ENCODE measurements at regions not wholly inside any gene's neighbourhood (a gene's known extent, or its start where the extent isn't known, plus 50 kb on each side); places are given as distances from the start of the nearest gene placed in this dataset.

GRCh38 chr18:40032076-40032475 lies 1923.0 kb upstream of the PIK3C3 start (continued):
- TF ChIP-seq DPF2 (IDR thresholded peaks at IDR 0.05) (no peak), POLR2A (IDR thresholded peaks at IDR 0.05; ENCODE audit: low read depth, low read length) (no peak), ZBED1 (IDR thresholded peaks at IDR 0.05; ENCODE audit: borderline replicate concordance) (no peak), ZNF207 (IDR thresholded peaks at IDR 0.05; ENCODE audit: borderline replicate concordance) (no peak), IRF3 (IDR thresholded peaks at IDR 0.05) (no peak), BCL11A (IDR thresholded peaks at IDR 0.05; ENCODE audit: low read depth, low read length) (no peak), RBBP5 (conservative IDR thresholded peaks at IDR 0.05) (no peak), TARDBP (IDR thresholded peaks at IDR 0.05; ENCODE audit: borderline replicate concordance) (no peak)
- TF ChIP-seq, protein P1, sequence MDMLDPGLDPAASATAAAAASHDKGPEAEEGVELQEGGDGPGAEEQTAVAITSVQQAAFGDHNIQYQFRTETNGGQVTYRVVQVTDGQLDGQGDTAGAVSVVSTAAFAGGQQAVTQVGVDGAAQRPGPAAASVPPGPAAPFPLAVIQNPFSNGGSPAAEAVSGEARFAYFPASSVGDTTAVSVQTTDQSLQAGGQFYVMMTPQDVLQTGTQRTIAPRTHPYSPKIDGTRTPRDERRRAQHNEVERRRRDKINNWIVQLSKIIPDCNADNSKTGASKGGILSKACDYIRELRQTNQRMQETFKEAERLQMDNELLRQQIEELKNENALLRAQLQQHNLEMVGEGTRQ (IDR thresholded peaks at IDR 0.05; ENCODE audit: borderline replicate concordance, low read depth, low read length) = no peak

GRCh38 chr18:40031435-40031834 lies 1923.6 kb upstream of the PIK3C3 start:
- no peak overlapping the region for H3K27ac ChIP-seq (ENCODE audit: control insufficient read depth, insufficient read depth)
- in situ Hi-C loops (cut with MboI) = loop anchor here (25.0 kb wide), 1 partner anchor 106 kb away; no protein-coding TSS in a partner anchor
- ATAC-seq = no peak
- H3K27me3 ChIP-seq (replicated peaks in 1 of 2; ENCODE audit: control insufficient read depth in 2 of 2, insufficient read depth in 2 of 2, low read length in 1 of 2) = no peaks in the 10 kb centered on the region
- WGBS (ENCODE audit: insufficient coverage, insufficient replicate concordance, low lambda C conversion rate, missing lambda C conversion rate) = 0% methylated on average over 1 of the region's 1 CpG
- no peaks in the 10 kb centered on the region for H3K4me1 ChIP-seq (ENCODE audit: control insufficient read depth, insufficient read depth, low read length)
- ChIA-PET SMC1A (ENCODE audit: uncharacterized antibody, unreplicated experiment) (no interaction called here), POLR2A (interaction anchor here (0.7 kb wide), 1 partner anchor 16 kb away, joined by 3 read pairs; no protein-coding TSS in a partner anchor), CTCF (interaction anchor here (1.7 kb wide), 1 partner anchor 10 kb away, joined by 5 read pairs; no protein-coding TSS in a partner anchor), RAD21 (ENCODE audit: unreplicated experiment) (no interaction called here)
- H3K4me3 ChIP-seq = no peak overlapping the region
- no peak overlapping the region for H3K9ac ChIP-seq (ENCODE audit: control insufficient read depth, insufficient read depth, low read length)
- TF ChIP-seq IRF4 (IDR thresholded peaks at IDR 0.05; ENCODE audit: low read depth, low read length) = no peak
- TF ChIP-seq, protein P2, sequence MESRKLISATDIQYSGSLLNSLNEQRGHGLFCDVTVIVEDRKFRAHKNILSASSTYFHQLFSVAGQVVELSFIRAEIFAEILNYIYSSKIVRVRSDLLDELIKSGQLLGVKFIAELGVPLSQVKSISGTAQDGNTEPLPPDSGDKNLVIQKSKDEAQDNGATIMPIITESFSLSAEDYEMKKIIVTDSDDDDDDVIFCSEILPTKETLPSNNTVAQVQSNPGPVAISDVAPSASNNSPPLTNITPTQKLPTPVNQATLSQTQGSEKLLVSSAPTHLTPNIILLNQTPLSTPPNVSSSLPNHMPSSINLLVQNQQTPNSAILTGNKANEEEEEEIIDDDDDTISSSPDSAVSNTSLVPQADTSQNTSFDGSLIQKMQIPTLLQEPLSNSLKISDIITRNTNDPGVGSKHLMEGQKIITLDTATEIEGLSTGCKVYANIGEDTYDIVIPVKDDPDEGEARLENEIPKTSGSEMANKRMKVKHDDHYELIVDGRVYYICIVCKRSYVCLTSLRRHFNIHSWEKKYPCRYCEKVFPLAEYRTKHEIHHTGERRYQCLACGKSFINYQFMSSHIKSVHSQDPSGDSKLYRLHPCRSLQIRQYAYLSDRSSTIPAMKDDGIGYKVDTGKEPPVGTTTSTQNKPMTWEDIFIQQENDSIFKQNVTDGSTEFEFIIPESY (IDR thresholded peaks at IDR 0.05) = no peak
- TF ChIP-seq SRF (IDR thresholded peaks at IDR 0.05; ENCODE audit: low read depth in 2 of 2, low read length in 2 of 2) = no peak
- TF ChIP-seq SMAD5 (IDR thresholded peaks at IDR 0.05; ENCODE audit: low read depth) = no peak
- TF ChIP-seq ATF2 (IDR thresholded peaks at IDR 0.05; ENCODE audit: low read length) = no peak
- TF ChIP-seq CREM (IDR thresholded peaks at IDR 0.05; ENCODE audit: low read depth) = no peak
- no peak for TF ChIP-seq POLR2AphosphoS5 (IDR thresholded peaks at IDR 0.05; ENCODE audit: low read length)
- TF ChIP-seq POLR2A (IDR thresholded peaks at IDR 0.05; ENCODE audit: low read depth, low read length) = no peak
- no peak for TF ChIP-seq IRF5 (IDR thresholded peaks at IDR 0.05; ENCODE audit: borderline replicate concordance)
- BruUV-seq (replicated peaks) = no TSS peak
- no peak for DNase-seq (ENCODE audit: low read depth, low spot score)
- H2AFZ ChIP-seq (ENCODE audit: control insufficient read depth, low read depth, low read length) = no peak overlapping the region
- no peaks in the 10 kb centered on the region for H3K79me2 ChIP-seq (ENCODE audit: control insufficient read depth, insufficient read depth, low read length)
- H3K36me3 ChIP-seq (ENCODE audit: control insufficient read depth in 2 of 2, insufficient read depth in 2 of 2, low read length in 1 of 2) = no peaks in the 10 kb centered on the region
- no peak overlapping the region for H3K4me2 ChIP-seq (ENCODE audit: control insufficient read depth, insufficient read depth)
- H4K20me1 ChIP-seq (ENCODE audit: control insufficient read depth, insufficient read depth) = no peaks in the 10 kb centered on the region
- FAIRE-seq = no peak
- intact Hi-C loops (cut with micrococcal nuclease; ENCODE audit: unreplicated experiment) = no loop called here
- no peaks in the 10 kb centered on the region for H3K9me3 ChIP-seq (replicated peaks; ENCODE audit: control insufficient read depth, insufficient read depth, low read length)

Measured in GM12878 (cell line).